RWPE1 (cell line): ENCODE measurements at regions not wholly inside any gene's neighbourhood (a gene's known extent, or its start where the extent isn't known, plus 50 kb on each side); places are given as distances from the start of the nearest gene placed in this dataset.
"Not testable (repeated sequence)": the region's sequence is repeated elsewhere in the genome, so short reads cannot be mapped to it uniquely, and the experiment has no call there.

ENCODE experiments used
- CTCF ChIA-PET: fragments of 350-600 bp; sonication (Branson Sonifier 250); formaldehyde crosslinking; extraction: SDS; loops from one replicate; lab custom pipeline; 2021; lab: Yijun Ruan, JAX
- POLR2A ChIA-PET: fragments of 400-600 bp; formaldehyde crosslinking; extraction: SDS; loops from one replicate; lab custom pipeline; 2020; ENCODE audit warnings: antibody characterized with exemption; ENCODE audit not compliant: low non-redundant PET; lab: Yijun Ruan, JAX
- DNase-seq: peaks from one replicate; pipeline ENCODE4 v3.0.0; 2012; ENCODE audit warnings: low spot score
- H3K27ac ChIP-seq: fragments of 450-650 bp; 2 replicates; pipeline ENCODE4 v1.5.1; 2017
- CTCF ChIP-seq: fragments of 450-650 bp; conservative IDR thresholded peaks from 2 replicates; pipeline ENCODE4 v1.5.1; 2017; ENCODE audit warnings: low read depth, mild to moderate bottlenecking

- H3K27ac ChIP-seq: no peak overlapping the region
- ChIA-PET CTCF (no interaction called here), POLR2A (no interaction called here)
- TF ChIP-seq CTCF: no peak
- DNase-seq: no peak
Measured at GRCh38 chr16:17032332-17032731, 438.4 kb downstream of the XYLT1 start.

GRCh38 chr16:17034477-17035252 is 436.1 kb downstream of the XYLT1 start:
- no peak overlapping the region for H3K27ac ChIP-seq
- CTCF ChIA-PET: no interaction called here
- POLR2A ChIA-PET: no interaction called here
- no peak for TF ChIP-seq CTCF
- no peak for DNase-seq

GRCh38 chr16:17037499-17037898 is 433.3 kb downstream of the XYLT1 start:
- DNase-seq: no peak
- POLR2A ChIA-PET: no interaction called here
- TF ChIP-seq CTCF: no peak
- CTCF ChIA-PET: no interaction called here
- no peak overlapping the region for H3K27ac ChIP-seq

- TF ChIP-seq CTCF: no peak
- POLR2A ChIA-PET: no interaction called here
- CTCF ChIA-PET: no interaction called here
- DNase-seq: no peak
- no peak overlapping the region for H3K27ac ChIP-seq
Measured at GRCh38 chr16:17038415-17038814, 432.3 kb downstream of the XYLT1 start.

- CTCF ChIA-PET, POLR2A ChIA-PET, H3K27ac ChIP-seq, DNase-seq: not testable (repeated sequence)
Measured at GRCh38 chr16:17049109-17049508, 421.7 kb downstream of the XYLT1 start.

GRCh38 chr16:17050468-17050867 is 420.3 kb downstream of the XYLT1 start:
- DNase-seq: no peak
- H3K27ac ChIP-seq: no peak overlapping the region
- ChIA-PET POLR2A (no interaction called here), CTCF (no interaction called here)
- no peak for TF ChIP-seq CTCF
